ENCODE measurements at regions not wholly inside any gene's neighbourhood (a gene's known extent, or its start where the extent isn't known, plus 50 kb on each side); places are given as distances from the start of the nearest gene placed in this dataset.

- no peak for TF ChIP-seq CTCF (IDR thresholded peaks at IDR 0.05; ENCODE audit: borderline replicate concordance, control extremely low read depth, extremely low read depth, insufficient read depth, missing control alignments)
- DNase-seq (ENCODE audit: low spot score), result no peak
- in situ Hi-C loops (cut with MboI; ENCODE audit: low sequenced_read_pairs, unreplicated experiment), result no loop called here
Observed at GRCh38 chr3:36232797-36233489, 147.4 kb upstream of the STAC start.

GRCh38 chr3:36244728-36245127, 135.6 kb upstream of the STAC start:
- no peak for DNase-seq (ENCODE audit: low spot score)
- no peak for TF ChIP-seq CTCF (IDR thresholded peaks at IDR 0.05; ENCODE audit: borderline replicate concordance, control extremely low read depth, extremely low read depth, insufficient read depth, missing control alignments)
- in situ Hi-C loops (cut with MboI; ENCODE audit: low sequenced_read_pairs, unreplicated experiment), result no loop called here

- TF ChIP-seq CTCF (IDR thresholded peaks at IDR 0.05; ENCODE audit: borderline replicate concordance, control extremely low read depth, extremely low read depth, insufficient read depth, missing control alignments), result no peak
- in situ Hi-C loops (cut with MboI; ENCODE audit: low sequenced_read_pairs, unreplicated experiment), result no loop called here
- no peak for DNase-seq (ENCODE audit: low spot score)
Observed at GRCh38 chr3:36248374-36248773, 131.9 kb upstream of the STAC start.

- in situ Hi-C loops (cut with MboI; ENCODE audit: low sequenced_read_pairs, unreplicated experiment), result no loop called here
- DNase-seq (ENCODE audit: low spot score), result no peak
- TF ChIP-seq CTCF (IDR thresholded peaks at IDR 0.05; ENCODE audit: borderline replicate concordance, control extremely low read depth, extremely low read depth, insufficient read depth, missing control alignments), result no peak
Observed at GRCh38 chr3:36250191-36250590, 130.1 kb upstream of the STAC start.

- in situ Hi-C loops (cut with MboI; ENCODE audit: low sequenced_read_pairs, unreplicated experiment), result no loop called here
- DNase-seq (ENCODE audit: low spot score), result no peak
- no peak for TF ChIP-seq CTCF (IDR thresholded peaks at IDR 0.05; ENCODE audit: borderline replicate concordance, control extremely low read depth, extremely low read depth, insufficient read depth, missing control alignments)
Observed at GRCh38 chr3:36257158-36257852, 123.0 kb upstream of the STAC start.

GRCh38 chr3:36258421-36258820, 121.9 kb upstream of the STAC start:
- no peak for TF ChIP-seq CTCF (IDR thresholded peaks at IDR 0.05; ENCODE audit: borderline replicate concordance, control extremely low read depth, extremely low read depth, insufficient read depth, missing control alignments)
- in situ Hi-C loops (cut with MboI; ENCODE audit: low sequenced_read_pairs, unreplicated experiment), result no loop called here
- no peak for DNase-seq (ENCODE audit: low spot score)
